ENCODE measurements at regions not wholly inside any gene's neighbourhood (a gene's known extent, or its start where the extent isn't known, plus 50 kb on each side); places are given as distances from the start of the nearest gene placed in this dataset.
"Not testable (repeated sequence)": the region's sequence is repeated elsewhere in the genome, so short reads cannot be mapped to it uniquely, and the experiment has no call there.

DNA sequence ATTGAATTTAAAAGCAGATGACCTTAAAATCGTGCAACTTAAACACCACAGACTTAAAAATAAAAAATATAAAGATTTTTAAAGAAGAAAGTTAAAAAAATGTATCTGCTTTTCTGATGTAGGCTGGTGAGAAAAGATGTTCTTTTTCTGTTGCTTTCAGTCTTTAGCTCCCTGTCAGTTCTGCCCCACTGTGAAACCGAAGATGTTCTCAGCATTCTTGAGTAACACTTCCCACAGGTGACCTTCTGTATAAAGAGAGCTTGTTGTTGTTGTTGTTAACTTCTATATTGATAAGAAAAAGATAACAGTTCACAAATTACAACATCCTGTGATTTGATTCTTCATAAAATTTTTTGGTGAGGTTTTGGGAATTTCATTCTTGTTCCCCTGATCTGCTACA lies 377.9 kb upstream of the RGS6 start:
- DNase-seq (ENCODE audit: extremely low read depth in 1 of 11, low read depth in 9 of 11, low spot score in 4 of 11), result no peak

DNA sequence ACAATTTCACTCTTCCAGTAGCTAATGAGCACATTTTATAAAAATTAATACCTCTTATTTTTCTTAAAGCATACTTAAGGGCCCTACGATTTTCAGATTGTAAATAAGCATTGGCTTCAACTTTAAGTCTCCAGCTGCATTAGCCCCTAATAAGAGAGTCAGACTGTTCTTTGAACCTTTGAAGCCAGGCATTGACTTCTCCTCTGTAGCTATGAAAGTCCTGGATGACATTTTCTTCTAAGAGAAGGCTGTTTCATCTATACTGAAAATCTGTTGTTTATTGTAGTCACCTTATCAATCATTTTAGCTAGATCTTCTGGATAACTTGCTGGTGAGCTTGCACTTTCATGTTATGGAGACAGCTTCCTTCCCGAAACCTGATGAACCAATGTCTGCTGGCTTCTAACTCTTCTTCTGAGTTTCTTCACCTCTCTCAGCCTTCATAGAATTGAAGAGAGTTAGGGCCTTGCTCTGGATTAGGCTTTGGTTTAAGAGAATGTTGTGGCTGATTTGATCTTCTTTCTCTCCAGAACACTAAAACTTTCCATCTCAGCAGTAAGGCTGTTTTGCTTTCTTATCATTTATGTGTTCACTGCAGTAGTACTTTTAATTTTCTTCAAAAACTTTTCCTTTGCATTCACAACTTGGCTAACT lies 377.1 kb upstream of the RGS6 start:
- no peak for DNase-seq (ENCODE audit: extremely low read depth in 1 of 11, low read depth in 9 of 11, low spot score in 4 of 11)

- no peak for DNase-seq (ENCODE audit: extremely low read depth in 1 of 11, low read depth in 9 of 11, low spot score in 4 of 11)
Observed at GRCh38 chr14:71555654-71556559, 376.3 kb upstream of the RGS6 start.

DNA sequence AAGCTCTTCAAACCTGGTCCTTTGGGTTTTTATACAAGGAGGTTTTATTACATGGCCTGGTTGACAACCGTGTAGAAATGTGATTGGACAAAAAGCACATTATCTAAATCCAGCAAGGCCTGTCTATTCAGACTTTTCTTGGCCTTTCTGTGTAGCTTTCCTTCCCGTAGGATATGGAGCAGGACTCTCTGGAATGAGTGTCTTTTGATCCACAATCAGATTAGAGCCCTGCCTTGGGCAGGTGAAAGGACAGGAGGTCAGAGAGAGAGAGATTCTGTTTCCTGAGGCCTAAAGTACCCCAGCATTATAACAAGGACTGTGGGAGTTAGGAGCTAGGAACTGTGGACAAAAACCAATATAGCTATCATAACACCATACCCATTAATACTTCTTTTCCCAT lies 375.5 kb upstream of the RGS6 start:
- DNase-seq (ENCODE audit: extremely low read depth in 1 of 11, low read depth in 9 of 11, low spot score in 4 of 11), result no peak

DNA sequence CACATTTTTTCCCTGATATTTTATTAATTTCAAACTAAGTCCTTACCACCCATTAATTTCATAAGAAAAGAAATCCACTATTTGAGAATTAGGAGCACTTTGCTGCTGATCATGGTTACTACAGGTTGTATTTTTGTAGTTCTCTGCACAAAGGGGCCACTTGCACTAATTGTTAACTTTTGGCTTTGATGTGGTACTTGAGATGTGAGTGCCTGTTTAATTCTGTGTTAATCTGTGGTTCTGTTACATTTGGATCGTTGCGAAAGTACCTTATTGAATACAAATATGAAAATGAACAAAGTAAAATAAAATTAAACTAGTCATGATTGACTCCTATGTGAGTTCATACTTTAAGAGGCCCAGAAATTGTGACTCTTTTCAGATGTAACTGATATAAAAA lies 374.9 kb upstream of the RGS6 start:
- DNase-seq (ENCODE audit: extremely low read depth in 1 of 11, low read depth in 9 of 11, low spot score in 4 of 11), result no peak

GRCh38 chr14:71558943-71559342 lies 373.3 kb upstream of the RGS6 start:
- DNase-seq (ENCODE audit: extremely low read depth in 1 of 11, low read depth in 9 of 11, low spot score in 4 of 11), result not testable (repeated sequence)

DNA sequence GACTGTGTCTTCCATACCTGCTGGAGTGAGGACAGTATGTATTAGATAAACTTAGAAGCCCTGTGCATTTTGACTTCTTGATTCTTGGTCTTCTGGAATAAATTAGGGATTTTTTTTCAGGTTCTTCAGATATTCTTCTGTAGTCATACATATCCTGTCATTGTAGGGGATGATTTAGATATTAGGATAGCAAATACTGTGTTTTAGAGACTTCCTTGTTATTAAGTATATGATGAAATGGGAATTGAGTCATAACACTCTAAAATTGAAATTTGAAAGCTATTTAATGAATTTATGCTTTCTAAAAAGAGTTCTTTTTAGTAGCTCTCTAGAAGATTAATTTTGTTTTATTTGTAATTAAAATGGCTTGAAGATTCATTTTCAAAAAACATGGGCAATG lies 371.5 kb upstream of the RGS6 start:
- DNase-seq (ENCODE audit: extremely low read depth in 1 of 11, low read depth in 9 of 11, low spot score in 4 of 11), result no peak

- no peak for DNase-seq (ENCODE audit: extremely low read depth in 1 of 11, low read depth in 9 of 11, low spot score in 4 of 11)
Observed at GRCh38 chr14:71563492-71564153, 368.6 kb upstream of the RGS6 start.

- DNase-seq (ENCODE audit: extremely low read depth in 1 of 11, low read depth in 9 of 11, low spot score in 4 of 11), result no peak
Observed at GRCh38 chr14:71566276-71566675, 366.0 kb upstream of the RGS6 start.

DNA sequence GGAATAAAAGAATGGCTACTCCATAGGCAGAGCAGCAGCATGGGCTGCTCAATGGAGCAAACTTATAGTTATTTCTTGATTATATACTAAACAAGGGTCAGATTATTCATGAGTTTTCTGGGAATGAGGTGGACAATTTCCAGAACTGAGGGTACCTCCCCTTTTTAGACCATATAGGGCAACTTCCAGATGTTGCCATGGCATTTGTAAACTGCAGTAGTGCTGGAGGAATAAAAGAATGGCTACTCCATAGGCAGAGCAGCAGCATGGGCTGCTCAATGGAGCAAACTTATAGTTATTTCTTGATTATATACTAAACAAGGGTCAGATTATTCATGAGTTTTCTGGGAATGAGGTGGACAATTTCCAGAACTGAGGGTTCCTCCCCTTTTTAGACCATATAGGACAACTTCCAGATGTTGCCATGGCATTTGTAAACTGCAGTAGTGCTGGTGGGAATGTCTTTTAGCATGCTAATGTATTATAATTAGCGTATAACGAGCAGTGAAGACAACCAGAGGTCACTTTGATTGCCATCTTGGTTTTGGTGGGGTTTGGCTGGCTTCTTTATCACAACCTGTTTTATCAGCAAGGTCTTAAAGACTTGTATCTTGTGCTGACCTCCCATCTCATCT lies 364.6 kb upstream of the RGS6 start:
- not testable (repeated sequence) for DNase-seq (ENCODE audit: extremely low read depth in 1 of 11, low read depth in 9 of 11, low spot score in 4 of 11)

DNA sequence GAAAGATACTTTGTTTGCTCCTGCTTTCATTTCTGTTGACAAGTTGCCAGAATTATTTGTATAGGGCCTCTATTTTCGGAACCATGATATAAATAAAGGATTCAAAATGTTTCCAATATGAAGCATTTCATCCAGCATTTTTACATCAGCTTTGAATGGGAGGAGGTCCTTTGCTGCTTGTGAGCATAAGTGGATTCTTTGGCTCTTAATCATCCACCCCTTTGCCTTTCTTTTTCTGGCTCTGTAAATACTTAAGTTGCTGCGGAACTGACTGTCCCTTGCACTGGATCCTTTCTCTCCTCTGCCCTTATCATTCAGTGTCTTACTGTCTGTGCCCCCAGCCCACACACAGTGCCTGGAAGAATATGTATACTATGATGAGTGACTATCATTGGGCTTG lies 357.3 kb upstream of the RGS6 start:
- peak in 1 of 11 donors; percentile 15 for DNase-seq (ENCODE audit: extremely low read depth in 1 of 11, low read depth in 9 of 11, low spot score in 4 of 11)

DNA sequence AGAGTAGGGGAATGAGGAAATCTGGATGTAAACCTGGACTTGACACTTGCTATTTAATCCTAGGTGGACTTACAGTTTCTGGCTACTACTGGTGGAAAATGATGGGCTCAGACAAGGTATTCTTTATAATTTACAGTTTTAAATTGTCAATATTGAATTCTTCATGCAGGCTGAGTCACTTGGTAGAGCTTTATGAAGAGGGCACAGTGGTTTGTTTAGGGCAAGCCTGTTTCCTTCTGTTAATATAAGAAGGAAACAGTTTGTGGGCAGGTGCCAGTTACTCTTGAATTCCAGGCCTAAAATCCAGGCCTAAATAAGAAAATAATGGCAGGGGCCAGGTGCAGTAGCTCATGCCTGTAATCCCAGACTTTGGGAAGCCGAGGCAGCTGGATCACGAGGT lies 355.8 kb upstream of the RGS6 start:
- no peak for DNase-seq (ENCODE audit: extremely low read depth in 1 of 11, low read depth in 9 of 11, low spot score in 4 of 11)

DNA sequence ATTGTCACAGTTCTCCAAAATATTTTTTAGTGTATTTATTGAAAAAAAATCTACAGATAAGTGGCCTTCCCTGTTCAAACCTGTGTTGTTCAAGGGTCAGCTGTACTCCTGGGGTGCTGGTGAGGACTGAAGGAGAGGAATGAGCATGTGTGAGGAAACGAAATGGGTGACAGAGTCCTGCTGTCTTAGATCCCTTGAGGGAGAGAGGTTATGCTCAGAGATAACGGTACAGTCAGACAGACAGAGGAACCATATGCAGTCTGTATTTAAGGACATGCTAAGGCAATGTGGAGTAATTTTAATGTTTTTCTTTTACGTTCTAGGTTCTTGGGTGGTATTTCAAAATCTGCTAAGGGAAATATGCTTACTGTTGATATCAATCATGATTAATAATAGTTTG lies 352.9 kb upstream of the RGS6 start:
- DNase-seq (ENCODE audit: extremely low read depth in 1 of 11, low read depth in 9 of 11, low spot score in 4 of 11), result no peak

DNA sequence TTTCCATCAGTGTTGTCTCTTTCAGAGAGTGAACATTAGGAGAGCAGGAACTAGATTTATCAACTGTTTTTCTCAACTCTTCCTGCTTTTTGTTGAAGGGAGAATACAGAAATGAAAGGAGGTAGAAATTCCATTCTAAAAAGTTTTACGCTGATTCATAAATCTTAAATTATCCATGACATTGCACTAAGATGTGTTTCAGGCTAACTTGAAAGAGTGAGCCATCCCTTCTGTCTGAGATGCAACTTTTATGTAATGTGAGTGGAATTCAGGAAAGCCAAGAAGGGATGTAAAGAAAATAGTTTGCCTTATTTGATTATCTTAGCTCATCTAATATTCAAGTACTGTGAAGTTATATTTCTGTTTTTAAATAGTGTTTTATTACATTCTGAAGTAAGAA lies 349.5 kb upstream of the RGS6 start:
- DNase-seq (ENCODE audit: extremely low read depth in 1 of 11, low read depth in 9 of 11, low spot score in 4 of 11), result no peak

- no peak for DNase-seq (ENCODE audit: extremely low read depth in 1 of 11, low read depth in 9 of 11, low spot score in 4 of 11)
Observed at GRCh38 chr14:71583194-71583593, 349.0 kb upstream of the RGS6 start.

DNA sequence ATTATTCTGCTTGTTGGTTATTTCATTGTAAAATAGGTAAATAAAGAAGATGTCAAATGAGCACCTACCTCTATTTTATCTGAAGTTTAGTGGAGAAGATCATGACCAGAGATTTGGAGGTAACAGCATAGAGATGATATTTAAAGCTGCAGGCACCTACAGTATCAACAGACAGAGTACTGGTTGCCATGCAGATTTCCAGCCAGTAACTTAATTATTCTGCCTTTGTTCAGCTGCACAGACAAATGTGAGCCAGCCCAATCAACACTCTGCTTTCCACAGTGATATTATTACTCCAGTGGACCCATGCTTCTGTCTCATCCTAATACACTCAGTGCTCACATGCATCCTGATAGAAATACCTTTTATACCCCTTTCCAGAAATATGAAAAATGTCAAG lies 348.5 kb upstream of the RGS6 start:
- DNase-seq (ENCODE audit: extremely low read depth in 1 of 11, low read depth in 9 of 11, low spot score in 4 of 11), result no peak

GRCh38 chr14:71585361-71585760 lies 346.9 kb upstream of the RGS6 start:
- no peak for DNase-seq (ENCODE audit: extremely low read depth in 1 of 11, low read depth in 9 of 11, low spot score in 4 of 11)

DNA sequence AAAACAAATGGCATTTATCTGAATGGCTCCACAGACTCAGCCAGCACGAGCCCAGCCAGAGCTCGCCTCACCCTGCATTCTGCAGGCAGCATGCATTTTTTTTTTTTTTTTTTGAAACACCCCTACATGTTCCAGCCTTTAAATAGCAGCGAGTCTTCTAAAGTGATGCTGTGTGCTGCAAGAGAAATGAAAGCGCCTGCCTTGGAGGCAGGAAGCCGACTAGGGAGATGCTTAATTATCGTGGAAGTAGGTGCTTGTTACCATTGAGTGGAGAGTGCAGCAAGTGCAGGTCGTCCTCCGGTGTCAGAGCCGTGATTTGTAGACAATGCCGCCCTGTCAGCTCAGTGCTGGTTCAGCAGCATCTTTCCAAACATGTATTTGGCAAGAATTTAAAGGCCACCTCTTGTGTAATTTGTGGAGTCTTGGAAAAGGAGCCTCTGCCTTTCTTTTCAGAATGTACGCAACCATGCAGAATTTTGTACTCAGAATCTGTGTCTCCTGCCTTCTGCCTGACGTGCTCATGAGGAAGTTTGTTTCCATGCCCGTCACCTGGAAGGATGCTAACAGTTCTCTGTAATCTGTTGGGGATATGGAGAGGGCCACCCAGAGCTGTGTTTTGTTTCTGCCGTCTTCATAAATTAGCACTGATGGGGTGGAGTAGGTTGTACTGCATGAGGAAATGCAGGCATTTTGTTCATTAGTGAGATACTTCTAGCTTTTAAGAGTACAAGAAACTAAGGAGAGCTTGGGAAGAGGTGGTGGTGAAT lies 345.9 kb upstream of the RGS6 start:
- peak in 2 of 11 donors; percentile 8 to 17 for DNase-seq (ENCODE audit: extremely low read depth in 1 of 11, low read depth in 9 of 11, low spot score in 4 of 11)

DNA sequence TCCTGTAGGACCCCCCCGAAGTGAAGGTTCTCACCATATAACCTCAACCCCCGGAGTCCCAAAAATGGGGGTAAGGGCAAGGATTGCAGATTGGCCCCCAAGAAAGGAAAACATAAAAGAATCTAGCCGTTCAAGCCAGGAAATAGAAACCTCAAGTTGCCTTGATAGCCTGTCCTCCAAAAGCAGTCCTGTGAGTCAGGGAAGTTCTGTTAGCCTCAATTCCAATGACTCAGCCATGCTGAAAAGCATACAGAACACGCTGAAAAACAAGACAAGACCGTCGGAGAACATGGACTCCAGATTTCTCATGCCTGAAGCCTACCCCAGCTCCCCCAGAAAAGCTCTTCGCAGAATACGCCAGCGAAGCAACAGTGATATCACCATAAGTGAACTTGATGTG lies 344.2 kb upstream of the RGS6 start:
- DNase-seq (ENCODE audit: extremely low read depth in 1 of 11, low read depth in 9 of 11, low spot score in 4 of 11), result no peak
